NT2/D1 (cell line): ENCODE measurements at regions not wholly inside any gene's neighbourhood (a gene's known extent, or its start where the extent isn't known, plus 50 kb on each side); places are given as distances from the start of the nearest gene placed in this dataset.

Source experiments
- DNase-seq: peaks from one replicate; pipeline ENCODE4 v3.0.0-alpha.2; 2011; ENCODE audit warnings: low read depth, low spot score
- H3K27me3 ChIP-seq: 2 replicates; pipeline ENCODE4 v1.6.0; 2011; ENCODE audit warnings: mild to moderate bottlenecking; ENCODE audit not compliant: insufficient read length, insufficient read depth
- H3K36me3 ChIP-seq: 2 replicates; pipeline ENCODE4 v1.6.1; 2011; ENCODE audit warnings: mild to moderate bottlenecking, low read length, mixed read lengths; ENCODE audit not compliant: insufficient read depth, insufficient read length
- H3K4me1 ChIP-seq: 2 replicates; pipeline ENCODE4 v1.5.1; 2011; ENCODE audit not compliant: insufficient read depth, insufficient read length
- H3K4me3 ChIP-seq: 2 replicates; pipeline ENCODE4 v1.5.1; 2011; ENCODE audit warnings: low read depth; ENCODE audit not compliant: insufficient read length
- H3K9ac ChIP-seq: 2 replicates; pipeline ENCODE4 v1.6.0; 2011; ENCODE audit warnings: low read depth; ENCODE audit not compliant: insufficient read length
- H3K9me3 ChIP-seq: 2 replicates; pipeline ENCODE4 v1.5.1; 2011; ENCODE audit warnings: mild to moderate bottlenecking, low read length; ENCODE audit not compliant: insufficient read depth
- SUZ12 ChIP-seq: IDR thresholded peaks from 2 replicates; pipeline ENCODE4 v1.6.1; 2011; ENCODE audit not compliant: insufficient read length, insufficient read depth; ENCODE audit errors: extremely low read depth
- YY1 ChIP-seq: IDR thresholded peaks from 2 replicates; pipeline ENCODE4 v1.6.1; 2011; ENCODE audit not compliant: insufficient read length, insufficient read depth
- ZNF274 ChIP-seq: IDR thresholded peaks from 2 replicates; pipeline ENCODE4 v1.6.1; 2011; ENCODE audit warnings: mild to moderate bottlenecking, low read depth, low read length

- no peak for DNase-seq
- no peak for TF ChIP-seq YY1
- no peak for TF ChIP-seq SUZ12
- TF ChIP-seq ZNF274: no peak
- no peak overlapping the region for H3K4me3 ChIP-seq
- no peaks in the 10 kb centered on the region for H3K9me3 ChIP-seq
- no peaks in the 10 kb centered on the region for H3K27me3 ChIP-seq
- H3K4me1 ChIP-seq: no peaks in the 10 kb centered on the region
- no peak overlapping the region for H3K9ac ChIP-seq
- H3K36me3 ChIP-seq: no peaks in the 10 kb centered on the region
These were observed 405.9 kb downstream of the SHISA9 start for GRCh38 chr16:13307255-13307654.

GRCh38 chr16:13307851-13308250 is 406.5 kb downstream of the SHISA9 start:
- Histone ChIP-seq H3K9me3 (no peaks in the 10 kb centered on the region), H3K27me3 (no peaks in the 10 kb centered on the region), H3K4me1 (no peaks in the 10 kb centered on the region), H3K9ac (no peak overlapping the region), H3K4me3 (no peak overlapping the region), H3K36me3 (no peaks in the 10 kb centered on the region)
- no peak for DNase-seq
- TF ChIP-seq YY1: no peak
- TF ChIP-seq SUZ12: no peak
- no peak for TF ChIP-seq ZNF274

GRCh38 chr16:13312063-13312462 is 410.7 kb downstream of the SHISA9 start:
- H3K36me3 ChIP-seq: no peaks in the 10 kb centered on the region
- DNase-seq: no peak
- no peak overlapping the region for H3K4me3 ChIP-seq
- H3K9ac ChIP-seq: no peak overlapping the region
- TF ChIP-seq SUZ12: no peak
- H3K27me3 ChIP-seq: no peaks in the 10 kb centered on the region
- no peaks in the 10 kb centered on the region for H3K4me1 ChIP-seq
- no peaks in the 10 kb centered on the region for H3K9me3 ChIP-seq

- no peaks in the 10 kb centered on the region for H3K9me3 ChIP-seq
- no peaks in the 10 kb centered on the region for H3K4me1 ChIP-seq
- H3K36me3 ChIP-seq: no peaks in the 10 kb centered on the region
- H3K27me3 ChIP-seq: peaks cover under 1% of the 10 kb centered on the region
- no peak overlapping the region for H3K9ac ChIP-seq
- TF ChIP-seq SUZ12 (no peak), ZNF274 (no peak), YY1 (no peak)
- no peak overlapping the region for H3K4me3 ChIP-seq
- DNase-seq: no peak
These were observed 412.0 kb downstream of the SHISA9 start for GRCh38 chr16:13313351-13313750.

GRCh38 chr16:13314633-13315032 is 413.2 kb downstream of the SHISA9 start:
- DNase-seq: no peak
- no peak overlapping the region for H3K4me3 ChIP-seq
- H3K36me3 ChIP-seq: no peaks in the 10 kb centered on the region
- no peaks in the 10 kb centered on the region for H3K9me3 ChIP-seq
- H3K4me1 ChIP-seq: no peaks in the 10 kb centered on the region
- H3K27me3 ChIP-seq: peaks cover 5% of the 10 kb centered on the region
- TF ChIP-seq YY1 (no peak), SUZ12 (no peak), ZNF274 (no peak)
- no peak overlapping the region for H3K9ac ChIP-seq

- Histone ChIP-seq H3K9me3 (no peaks in the 10 kb centered on the region), H3K9ac (no peak overlapping the region), H3K4me1 (no peaks in the 10 kb centered on the region), H3K36me3 (no peaks in the 10 kb centered on the region), H3K27me3 (peaks cover 12% of the 10 kb centered on the region), H3K4me3 (no peak overlapping the region)
- no peak for DNase-seq
- TF ChIP-seq YY1 (no peak), SUZ12 (no peak), ZNF274 (no peak)
These were observed 414.4 kb downstream of the SHISA9 start for GRCh38 chr16:13315642-13316427.

GRCh38 chr16:13322336-13322735 is 420.9 kb downstream of the SHISA9 start:
- Histone ChIP-seq H3K9me3 (peaks cover 8% of the 10 kb centered on the region; the same call in 1 of the 2 replicates), H3K27me3 (peaks cover 32% of the 10 kb centered on the region), H3K9ac (no peak overlapping the region), H3K4me3 (no peak overlapping the region), H3K4me1 (no peaks in the 10 kb centered on the region), H3K36me3 (no peaks in the 10 kb centered on the region)
- TF ChIP-seq ZNF274: no peak
- TF ChIP-seq YY1: no peak
- no peak for TF ChIP-seq SUZ12
- DNase-seq: peak; percentile 58
